BLaER1 treated with 17β-estradiol and CSF1 and Interleukin-3, amounts not matched to agents 10 nM and 100 nM (cell line): ENCODE measurements at regions not wholly inside any gene's neighbourhood (a gene's known extent, or its start where the extent isn't known, plus 50 kb on each side); places are given as distances from the start of the nearest gene placed in this dataset.

ENCODE experiments used
- H3K27ac ChIP-seq, 11 experiments: shearing (Covaris generic); formaldehyde crosslinking; 2 replicates each; pipeline ENCODE4 v1.8.1; 2022
- H3K27me3 ChIP-seq, 11 experiments: shearing (Covaris generic); formaldehyde crosslinking; 2 replicates each; pipeline ENCODE4 v1.8.1; 2022
- H3K36me3 ChIP-seq, 11 experiments: shearing (Covaris generic); formaldehyde crosslinking; 2 replicates each; pipeline ENCODE4 v1.8.1; 2022
- H3K4me1 ChIP-seq, 10 experiments: shearing (Covaris generic); formaldehyde crosslinking; 2 replicates each; pipeline ENCODE4 v1.8.1; 2022
- H3K4me2 ChIP-seq, 11 experiments: shearing (Covaris generic); formaldehyde crosslinking; 2 replicates each; pipeline ENCODE4 v1.8.1; 2022
- H3K4me3 ChIP-seq, 10 experiments: shearing (Covaris generic); formaldehyde crosslinking; 2 replicates each; pipeline ENCODE4 v1.8.1; 2022
- H3K9ac ChIP-seq, 11 experiments: shearing (Covaris generic); formaldehyde crosslinking; 2 replicates each; pipeline ENCODE4 v1.8.1; 2022
- H3K9me3 ChIP-seq, 11 experiments: shearing (Covaris generic); formaldehyde crosslinking; replicated peaks in 1 of 11; 2 replicates each; pipeline ENCODE4 v1.8.1; 2022
- H4K20me1 ChIP-seq, 11 experiments: shearing (Covaris generic); formaldehyde crosslinking; 2 replicates each; pipeline ENCODE4 v1.8.1; 2022
- Cebpa-rat ChIP-seq, 11 experiments: shearing (Covaris generic); IDR thresholded peaks; 2 replicates each; pipeline ENCODE4 v1.8.1; 2022

DNA sequence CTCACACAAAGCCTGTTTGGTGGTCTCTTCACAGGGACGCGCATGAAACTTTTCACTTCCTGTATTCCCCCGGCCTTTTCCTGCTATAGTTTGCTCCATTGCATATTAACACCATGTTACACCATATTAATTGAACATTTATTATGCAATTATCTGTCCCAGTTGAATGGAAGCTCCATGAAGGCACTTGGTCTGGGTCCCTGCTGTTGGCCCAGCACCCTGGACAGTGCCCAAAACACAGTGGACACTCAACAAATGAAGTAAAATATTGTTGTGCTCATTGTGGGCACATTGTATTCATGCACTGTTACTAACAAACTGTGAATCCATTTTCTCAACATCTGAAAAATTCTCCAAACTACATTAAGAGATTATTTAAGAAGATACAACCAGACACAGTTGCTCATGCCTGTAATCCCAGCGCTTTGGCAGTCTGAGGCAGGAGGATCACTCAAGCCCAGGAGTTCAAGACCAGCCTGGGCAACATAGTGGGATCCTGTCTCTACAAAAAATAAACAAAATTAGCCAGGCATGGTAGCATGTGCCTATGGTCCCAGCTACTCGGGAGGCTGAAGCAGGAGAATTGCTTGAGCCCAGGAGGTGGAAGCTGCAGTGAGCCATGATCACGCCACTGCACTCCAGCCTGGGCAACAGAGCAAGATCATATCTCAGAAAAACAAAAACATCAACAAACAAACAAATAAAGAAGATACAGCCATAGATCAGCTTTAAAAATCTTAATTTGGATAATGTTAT, 292.7 kb upstream of the TENM3 start:
- Histone ChIP-seq H3K4me1 (no peaks in the 10 kb centered on the region), H4K20me1 (no peaks in the 10 kb centered on the region), H3K36me3 (no peaks in the 10 kb centered on the region), H3K4me2 (no peak overlapping the region), H3K9ac (no peak overlapping the region), H3K9me3 (no peaks in the 10 kb centered on the region), H3K27me3 (no peaks in the 10 kb centered on the region), H3K27ac (no peak overlapping the region), H3K4me3 (no peak overlapping the region)
- no peak for TF ChIP-seq Cebpa-rat (IDR thresholded peaks at IDR 0.05)

DNA sequence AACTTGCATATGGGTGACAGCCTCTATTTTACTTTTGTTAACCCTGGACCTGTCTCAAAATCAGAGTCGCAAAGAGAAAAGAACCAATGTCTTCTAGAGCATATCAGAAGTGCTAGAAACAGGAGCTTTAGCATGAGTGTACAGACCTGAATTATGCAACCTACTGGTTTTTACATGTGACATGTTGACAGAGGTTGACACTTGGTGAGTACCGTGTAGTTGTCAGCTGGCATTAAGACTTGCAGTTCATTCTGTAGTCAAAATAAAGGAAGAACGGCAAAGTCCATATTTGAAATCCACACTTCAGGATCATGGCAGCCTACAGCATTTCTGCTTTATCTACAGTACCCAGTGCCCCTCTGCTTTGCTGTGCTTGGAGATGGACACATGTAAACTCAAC, 291.9 kb upstream of the TENM3 start:
- no peak for TF ChIP-seq Cebpa-rat (IDR thresholded peaks at IDR 0.05)
- Histone ChIP-seq H3K27me3 (no peaks in the 10 kb centered on the region), H3K4me1 (no peaks in the 10 kb centered on the region), H3K4me3 (no peak overlapping the region), H4K20me1 (no peaks in the 10 kb centered on the region), H3K9me3 (no peaks in the 10 kb centered on the region), H3K9ac (no peak overlapping the region), H3K36me3 (no peaks in the 10 kb centered on the region), H3K4me2 (no peak overlapping the region), H3K27ac (no peak overlapping the region)

DNA sequence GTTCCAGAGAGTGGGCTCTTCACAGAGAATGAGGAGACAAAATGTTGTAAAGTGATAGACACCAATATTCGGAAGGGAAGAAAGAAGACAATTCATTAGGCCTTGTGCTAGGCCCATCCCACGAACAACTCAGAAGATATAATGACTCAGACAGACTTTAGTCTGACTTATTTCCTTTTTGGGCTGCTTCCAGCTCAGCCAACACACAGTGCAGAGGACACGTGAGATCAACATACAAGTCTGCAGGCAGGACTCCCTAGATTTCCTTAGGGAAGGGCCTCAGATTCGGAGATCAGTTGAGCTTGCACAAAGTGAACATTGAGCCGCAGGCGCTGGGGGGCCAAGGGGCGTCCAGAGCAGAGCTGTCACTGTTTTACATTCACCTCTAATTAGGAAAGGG, 290.7 kb upstream of the TENM3 start:
- Histone ChIP-seq H3K36me3 (no peaks in the 10 kb centered on the region), H3K27me3 (no peaks in the 10 kb centered on the region), H3K4me2 (no peak overlapping the region), H3K4me1 (no peaks in the 10 kb centered on the region), H3K4me3 (no peak overlapping the region), H3K27ac (no peak overlapping the region), H3K9ac (no peak overlapping the region), H3K9me3 (no peaks in the 10 kb centered on the region), H4K20me1 (no peaks in the 10 kb centered on the region)
- no peak for TF ChIP-seq Cebpa-rat (IDR thresholded peaks at IDR 0.05)

DNA sequence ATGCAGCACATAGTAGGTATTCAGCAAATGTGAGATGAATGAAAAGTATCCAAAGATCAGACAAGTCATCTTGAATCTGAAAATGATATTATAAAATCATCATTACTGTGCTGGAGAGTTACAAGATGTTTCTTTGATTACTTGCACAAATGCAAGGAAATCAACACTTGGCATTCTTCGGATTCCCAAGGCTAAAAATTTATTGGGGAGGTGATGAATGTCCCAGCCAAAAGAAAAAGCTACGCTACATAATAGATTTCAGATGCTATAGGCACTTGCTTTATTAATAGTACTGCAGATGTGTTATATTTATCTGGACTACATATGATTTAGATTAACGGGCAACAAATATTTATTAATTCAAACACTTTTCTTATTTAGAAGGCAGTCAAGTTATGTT, 286.7 kb upstream of the TENM3 start:
- no peak overlapping the region for H3K4me2 ChIP-seq
- no peaks in the 10 kb centered on the region for H3K4me1 ChIP-seq
- no peak overlapping the region for H3K4me3 ChIP-seq
- H3K9me3 ChIP-seq: no peaks in the 10 kb centered on the region
- no peak for TF ChIP-seq Cebpa-rat (IDR thresholded peaks at IDR 0.05)
- no peak overlapping the region for H3K27ac ChIP-seq
- H3K27me3 ChIP-seq: no peaks in the 10 kb centered on the region
- no peaks in the 10 kb centered on the region for H3K36me3 ChIP-seq
- H4K20me1 ChIP-seq: no peaks in the 10 kb centered on the region
- no peak overlapping the region for H3K9ac ChIP-seq

DNA sequence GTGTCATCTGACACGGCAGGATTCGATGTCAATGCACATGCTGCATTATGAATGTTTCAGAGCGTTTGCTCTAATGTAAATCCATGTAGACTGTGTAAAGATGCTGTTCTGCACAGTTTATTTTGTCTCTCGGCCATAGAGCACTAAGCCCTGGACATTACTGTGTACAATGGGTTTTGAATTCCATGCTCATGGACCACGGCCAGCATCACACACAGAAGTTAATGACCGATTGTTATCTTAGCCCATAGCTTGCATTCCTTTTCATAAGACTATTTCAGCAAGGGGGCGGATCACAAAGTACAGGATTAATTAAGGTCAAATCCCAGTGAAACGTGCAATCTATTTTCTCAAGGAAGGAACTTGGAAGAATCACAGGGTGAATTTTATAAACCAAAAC, 286.1 kb upstream of the TENM3 start:
- no peaks in the 10 kb centered on the region for H3K27me3 ChIP-seq
- no peak overlapping the region for H3K4me3 ChIP-seq
- no peak overlapping the region for H3K27ac ChIP-seq
- no peaks in the 10 kb centered on the region for H3K36me3 ChIP-seq
- no peak overlapping the region for H3K9ac ChIP-seq
- no peaks in the 10 kb centered on the region for H4K20me1 ChIP-seq
- no peaks in the 10 kb centered on the region for H3K4me1 ChIP-seq
- TF ChIP-seq Cebpa-rat (IDR thresholded peaks at IDR 0.05): no peak
- H3K4me2 ChIP-seq: no peak overlapping the region
- no peaks in the 10 kb centered on the region for H3K9me3 ChIP-seq

DNA sequence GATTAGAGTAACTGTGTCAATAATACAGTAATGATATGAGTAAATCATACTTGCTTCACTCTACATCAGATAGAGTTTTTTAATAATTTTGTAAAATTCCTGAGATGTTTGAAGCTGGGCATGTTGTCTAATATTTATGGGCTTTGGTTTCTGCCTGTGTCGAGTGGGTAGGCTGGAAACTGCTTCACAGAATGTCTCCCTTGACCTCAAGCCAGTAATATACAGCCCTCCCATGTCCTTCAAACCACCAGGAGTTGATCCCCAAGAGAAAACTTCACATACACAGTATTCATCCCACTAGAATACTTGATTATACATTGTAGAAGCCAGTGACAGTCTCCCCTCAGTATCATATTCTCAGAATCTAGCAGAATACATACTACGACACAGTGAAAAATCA, 284.8 kb upstream of the TENM3 start:
- Histone ChIP-seq H3K9ac (no peak overlapping the region), H3K36me3 (no peaks in the 10 kb centered on the region), H3K4me2 (no peak overlapping the region), H3K4me3 (no peak overlapping the region), H3K9me3 (no peaks in the 10 kb centered on the region), H3K4me1 (no peaks in the 10 kb centered on the region), H3K27ac (no peak overlapping the region), H3K27me3 (no peaks in the 10 kb centered on the region), H4K20me1 (no peaks in the 10 kb centered on the region)
- no peak for TF ChIP-seq Cebpa-rat (IDR thresholded peaks at IDR 0.05)

DNA sequence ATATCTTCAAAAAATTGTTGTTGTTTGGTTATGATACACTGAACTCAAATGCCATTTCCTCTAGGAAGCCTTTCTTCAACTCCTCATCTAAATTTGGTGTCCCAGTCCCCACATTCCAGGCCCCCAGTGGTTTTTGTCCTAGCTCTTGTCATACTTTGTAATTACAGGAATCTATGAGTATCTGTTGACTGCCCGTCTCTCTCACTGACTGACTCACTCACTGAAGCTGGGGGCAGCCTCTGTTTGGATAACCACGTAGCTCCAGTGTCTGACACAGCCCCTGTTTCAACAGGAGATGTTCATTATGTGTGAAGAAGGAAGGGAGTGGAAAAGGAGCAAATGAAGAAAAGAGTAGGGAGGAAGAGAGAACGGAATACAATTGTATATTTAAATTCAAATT, 284.1 kb upstream of the TENM3 start:
- H3K9me3 ChIP-seq: no peaks in the 10 kb centered on the region

DNA sequence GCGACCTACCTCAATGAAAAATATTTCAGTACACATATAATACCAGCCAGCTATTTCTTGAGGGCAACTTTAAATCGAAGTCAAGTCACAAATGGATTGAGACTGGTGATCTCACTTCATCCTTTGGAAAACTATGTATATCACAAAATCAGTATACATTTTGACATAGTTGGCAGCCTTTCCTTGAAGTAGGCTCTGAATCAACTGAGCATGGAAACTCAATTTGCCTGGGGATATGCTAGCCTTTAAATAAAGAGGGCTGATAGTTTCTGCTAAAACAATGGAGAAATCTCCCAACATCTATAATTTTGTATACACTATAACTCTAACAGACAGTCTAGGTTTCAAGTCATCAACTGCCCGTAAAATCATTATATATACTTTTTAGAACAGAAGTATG, 282.8 kb upstream of the TENM3 start:
- H3K27ac ChIP-seq: no peak overlapping the region
- no peaks in the 10 kb centered on the region for H3K9me3 ChIP-seq
- H3K27me3 ChIP-seq: no peaks in the 10 kb centered on the region
- H3K9ac ChIP-seq: no peak overlapping the region
- H3K36me3 ChIP-seq: no peaks in the 10 kb centered on the region
- TF ChIP-seq Cebpa-rat (IDR thresholded peaks at IDR 0.05): no peak
- no peak overlapping the region for H3K4me3 ChIP-seq
- H3K4me2 ChIP-seq: no peak overlapping the region
- H3K4me1 ChIP-seq: no peaks in the 10 kb centered on the region
- H4K20me1 ChIP-seq: no peaks in the 10 kb centered on the region

More for the DNA sequence above, 284.1 kb upstream of the TENM3 start:
- TF ChIP-seq Cebpa-rat (IDR thresholded peaks at IDR 0.05): no peak
- Histone ChIP-seq H3K9ac (no peak overlapping the region), H3K4me1 (no peaks in the 10 kb centered on the region), H4K20me1 (no peaks in the 10 kb centered on the region), H3K27me3 (no peaks in the 10 kb centered on the region), H3K4me2 (no peak overlapping the region), H3K4me3 (no peak overlapping the region), H3K36me3 (no peaks in the 10 kb centered on the region), H3K27ac (no peak overlapping the region)

DNA sequence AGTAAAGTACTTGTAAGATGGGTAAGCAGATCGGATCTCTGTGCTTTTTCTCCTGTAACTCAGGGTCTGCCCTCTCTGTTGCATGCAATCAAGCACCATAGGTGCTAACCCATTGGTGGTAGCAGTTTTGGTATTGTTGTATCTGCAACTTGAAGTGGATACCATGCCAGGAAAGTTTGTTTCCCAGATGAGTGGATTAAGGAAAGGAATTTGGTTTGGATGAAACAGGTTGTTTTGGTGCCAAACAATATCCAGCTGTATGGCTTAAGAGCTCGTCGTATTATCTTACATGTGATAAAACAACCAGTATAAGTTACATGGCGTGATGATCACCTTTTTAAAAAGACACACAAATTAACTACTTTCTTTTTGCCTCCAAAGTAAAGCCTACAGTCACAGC, 280.9 kb upstream of the TENM3 start:
- H3K4me2 ChIP-seq: no peak overlapping the region
- no peaks in the 10 kb centered on the region for H3K27me3 ChIP-seq
- no peaks in the 10 kb centered on the region for H3K36me3 ChIP-seq
- no peak overlapping the region for H3K4me3 ChIP-seq
- H3K9me3 ChIP-seq: no peaks in the 10 kb centered on the region
- no peaks in the 10 kb centered on the region for H3K4me1 ChIP-seq
- H3K9ac ChIP-seq: no peak overlapping the region
- H4K20me1 ChIP-seq: no peaks in the 10 kb centered on the region
- TF ChIP-seq Cebpa-rat (IDR thresholded peaks at IDR 0.05): no peak
- no peak overlapping the region for H3K27ac ChIP-seq

DNA sequence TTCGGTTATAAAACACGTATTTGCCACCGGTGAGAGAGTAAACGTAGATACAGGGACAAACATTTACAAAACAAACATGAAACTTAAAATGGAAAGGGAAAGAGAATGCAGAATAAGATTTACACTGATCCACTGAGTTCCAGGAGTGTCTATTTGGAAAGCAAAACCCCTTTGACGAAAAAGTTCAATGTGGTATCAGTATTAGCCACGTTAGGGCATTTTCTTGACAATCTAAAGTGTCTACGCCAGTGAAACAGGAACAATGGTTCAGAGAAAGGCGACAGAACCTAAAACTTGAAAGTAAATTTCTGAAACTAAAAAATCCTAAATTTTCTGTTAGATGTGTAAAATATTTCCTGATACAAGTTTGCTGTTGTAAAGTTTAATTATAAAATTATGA, 278.5 kb upstream of the TENM3 start:
- no peak for TF ChIP-seq Cebpa-rat (IDR thresholded peaks at IDR 0.05)
- H3K4me3 ChIP-seq: no peak overlapping the region
- H3K4me2 ChIP-seq: no peak overlapping the region
- H4K20me1 ChIP-seq: no peaks in the 10 kb centered on the region
- no peaks in the 10 kb centered on the region for H3K27me3 ChIP-seq
- no peak overlapping the region for H3K9ac ChIP-seq
- no peak overlapping the region for H3K27ac ChIP-seq
- H3K4me1 ChIP-seq: no peaks in the 10 kb centered on the region
- no peaks in the 10 kb centered on the region for H3K9me3 ChIP-seq
- H3K36me3 ChIP-seq: no peaks in the 10 kb centered on the region
